ENCODE measurements at regions not wholly inside any gene's neighbourhood (a gene's known extent, or its start where the extent isn't known, plus 50 kb on each side); places are given as distances from the start of the nearest gene placed in this dataset.
"Not testable (repeated sequence)": the region's sequence is repeated elsewhere in the genome, so short reads cannot be mapped to it uniquely, and the experiment has no call there.

- DNase-seq (ENCODE audit: low read depth) = no peak
These were observed 164.3 kb upstream of the FOXF1 start for GRCh38 chr16:86346034-86346433.

DNA sequence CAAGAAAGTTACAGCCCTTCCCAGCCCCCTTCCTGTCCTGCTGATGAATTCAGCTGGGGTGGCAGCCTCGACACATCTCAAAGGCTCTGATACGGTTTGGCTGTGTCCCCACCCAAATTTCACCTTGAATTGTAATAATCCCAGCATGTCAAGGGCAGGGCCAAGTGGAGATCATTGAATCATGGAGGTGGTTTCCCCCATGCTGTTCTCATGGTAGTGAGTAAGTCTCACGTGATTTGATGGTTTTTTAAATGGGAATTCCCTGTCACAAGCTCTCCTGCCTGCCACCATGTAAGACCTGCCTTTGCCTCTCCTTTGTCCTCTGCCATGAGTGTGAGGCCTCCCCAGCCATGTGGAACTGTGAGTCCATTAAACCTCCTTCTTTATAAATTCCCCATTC lies 163.2 kb upstream of the FOXF1 start:
- DNase-seq (ENCODE audit: low read depth) = no peak

GRCh38 chr16:86347916-86348555 lies 162.3 kb upstream of the FOXF1 start:
- no peak for DNase-seq (ENCODE audit: low read depth)

DNA sequence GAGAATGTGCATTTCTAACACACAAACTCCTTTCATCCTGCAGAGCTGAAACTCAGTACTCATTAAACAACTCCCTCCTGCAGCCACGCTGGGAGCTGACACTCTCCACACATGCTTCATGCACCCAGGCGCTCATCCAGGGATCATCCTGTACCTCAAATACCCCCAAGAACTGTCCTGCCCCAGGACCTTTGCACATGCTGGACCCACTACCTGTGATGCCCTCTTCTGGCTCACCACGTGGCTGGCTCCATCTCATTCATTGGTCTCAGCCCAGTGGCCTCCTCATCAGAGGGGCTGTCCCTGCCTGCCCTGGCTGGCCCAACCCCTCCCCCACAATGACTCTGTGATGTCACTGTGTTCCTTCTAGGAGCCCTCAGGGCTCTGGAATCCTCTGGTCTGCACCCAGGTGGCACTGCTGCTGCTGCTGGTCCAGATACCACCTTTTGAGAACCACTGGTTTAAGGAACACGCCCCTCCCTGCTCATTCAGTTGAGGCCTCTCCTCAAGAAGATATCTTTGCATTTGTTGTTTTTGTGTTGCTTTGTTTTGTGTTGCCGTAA lies 160.9 kb upstream of the FOXF1 start:
- no peak for DNase-seq (ENCODE audit: low read depth)

- no peak for DNase-seq (ENCODE audit: low read depth)
These were observed 160.0 kb upstream of the FOXF1 start for GRCh38 chr16:86350289-86350688.

DNA sequence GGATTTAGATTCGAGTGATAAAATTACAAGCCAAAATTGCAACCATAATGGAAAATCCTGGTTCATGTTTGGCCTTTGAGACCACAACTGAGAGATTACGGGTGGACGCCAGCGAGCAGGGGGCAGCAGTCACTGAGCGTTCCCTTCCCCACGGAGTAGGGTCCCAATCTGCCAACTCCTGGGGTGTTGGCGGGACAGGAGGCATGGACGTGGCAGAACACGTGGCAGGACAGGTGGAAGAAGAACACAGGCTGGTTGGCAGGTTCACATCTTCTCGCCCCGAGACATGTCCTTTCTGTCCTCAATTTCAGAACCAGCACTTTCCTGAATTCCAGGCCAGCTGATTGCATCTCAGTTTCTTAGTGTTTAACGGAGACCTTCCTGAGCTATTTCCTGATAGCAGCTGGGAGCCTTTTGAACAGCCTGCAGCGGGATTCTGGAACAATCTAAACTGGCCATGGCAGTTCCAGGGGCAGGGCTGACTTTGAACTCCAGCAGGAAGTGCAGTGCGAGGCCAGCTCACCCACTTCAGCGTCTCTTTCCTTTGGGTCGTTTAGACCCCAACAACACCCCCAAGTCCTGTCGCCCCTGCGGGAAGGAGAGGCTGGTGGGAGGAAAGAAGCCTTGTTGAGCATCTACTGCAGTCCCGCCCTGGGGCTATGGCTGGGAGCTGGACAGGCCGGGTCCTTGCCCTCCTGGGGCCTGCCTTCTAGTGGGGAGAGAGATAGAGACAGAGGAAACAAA lies 159.1 kb upstream of the FOXF1 start:
- DNase-seq (ENCODE audit: low read depth) = no peak

- not testable (repeated sequence) for DNase-seq (ENCODE audit: low read depth)
These were observed 158.6 kb upstream of the FOXF1 start for GRCh38 chr16:86351785-86352139.

DNA sequence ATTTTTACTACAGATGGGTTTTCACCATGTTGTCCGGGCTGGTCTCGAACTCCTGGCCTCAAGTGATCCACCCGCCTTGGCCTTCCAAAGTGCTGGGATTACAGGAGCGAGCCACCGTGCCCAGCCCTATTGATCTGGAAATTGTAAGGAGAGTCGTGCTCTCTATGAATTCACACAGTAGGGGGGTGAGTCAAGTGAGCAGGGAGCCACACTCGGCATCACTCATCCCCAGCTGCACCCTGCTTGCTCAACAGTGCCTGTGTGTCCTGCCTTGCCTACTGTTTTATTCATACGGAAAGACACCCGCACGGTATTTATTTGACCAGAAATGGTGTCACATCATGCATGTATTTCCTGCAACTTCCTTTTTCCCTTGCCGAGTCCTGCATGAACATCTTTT lies 157.2 kb upstream of the FOXF1 start:
- no peak for DNase-seq (ENCODE audit: low read depth)

DNA sequence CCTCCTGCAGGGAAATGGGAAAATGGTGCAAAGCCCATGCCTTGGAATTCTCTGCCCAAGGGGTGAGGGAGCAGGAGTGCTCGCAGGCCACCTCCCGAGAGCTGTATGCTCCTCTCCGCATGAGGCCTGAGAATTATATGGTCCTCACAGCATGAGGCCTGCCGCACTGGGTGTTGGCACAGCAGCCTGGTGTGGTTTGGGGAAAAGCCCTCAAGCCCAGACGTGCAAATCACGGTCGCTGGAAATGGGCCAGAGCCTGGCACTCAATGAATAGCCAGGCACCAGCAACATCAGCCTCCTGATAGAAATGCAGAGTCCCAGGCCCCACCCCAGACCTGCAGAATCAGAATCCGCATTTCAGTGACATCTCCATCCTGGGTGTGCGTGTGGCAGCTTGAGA lies 156.4 kb upstream of the FOXF1 start:
- DNase-seq (ENCODE audit: low read depth) = no peak

DNA sequence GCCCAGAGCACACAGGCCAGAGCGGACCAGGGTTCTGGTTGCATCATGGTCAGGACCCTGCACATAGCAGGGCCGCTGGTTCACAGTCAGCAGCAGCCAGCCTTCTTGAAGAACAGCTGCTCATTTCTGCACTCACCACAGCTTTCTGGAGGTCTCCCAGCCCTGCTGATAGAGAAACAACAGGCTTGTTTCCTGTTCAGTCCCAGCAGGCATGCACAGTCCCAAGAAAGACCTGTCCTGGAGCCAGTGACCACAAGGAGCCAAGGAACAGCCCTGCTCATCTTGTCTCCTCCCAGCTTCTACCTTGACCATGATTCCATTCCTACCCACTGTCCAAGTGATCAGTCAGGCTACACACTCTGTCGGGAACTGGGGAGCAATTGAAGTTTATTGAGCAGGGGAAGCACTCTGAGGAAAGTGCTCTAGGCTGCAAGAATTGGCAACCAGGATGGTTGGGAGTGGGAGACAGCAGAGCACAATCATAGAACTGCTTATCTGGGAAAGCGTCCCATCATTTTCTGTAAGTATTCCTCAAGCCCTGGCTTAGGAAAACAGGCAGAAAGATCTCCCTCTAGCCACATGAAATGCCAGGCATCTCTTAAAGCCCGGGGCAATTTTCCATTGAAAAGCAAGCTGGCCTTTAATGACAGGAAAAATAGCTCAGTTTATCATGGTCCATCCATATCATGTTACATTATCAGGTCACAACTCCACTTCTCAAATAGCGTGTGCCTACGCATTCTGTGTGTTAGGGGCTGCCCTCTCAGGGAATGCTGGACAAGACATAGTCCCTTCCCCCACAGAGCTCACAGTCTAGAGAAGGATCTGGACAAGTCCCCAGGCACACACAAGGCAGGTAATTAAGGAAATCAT lies 155.4 kb upstream of the FOXF1 start:
- DNase-seq (ENCODE audit: low read depth) = no peak

- no peak for DNase-seq (ENCODE audit: low read depth)
These were observed 154.8 kb upstream of the FOXF1 start for GRCh38 chr16:86355531-86355930.

- no peak for DNase-seq (ENCODE audit: low read depth)
These were observed 154.4 kb upstream of the FOXF1 start for GRCh38 chr16:86355951-86356350.

DNA sequence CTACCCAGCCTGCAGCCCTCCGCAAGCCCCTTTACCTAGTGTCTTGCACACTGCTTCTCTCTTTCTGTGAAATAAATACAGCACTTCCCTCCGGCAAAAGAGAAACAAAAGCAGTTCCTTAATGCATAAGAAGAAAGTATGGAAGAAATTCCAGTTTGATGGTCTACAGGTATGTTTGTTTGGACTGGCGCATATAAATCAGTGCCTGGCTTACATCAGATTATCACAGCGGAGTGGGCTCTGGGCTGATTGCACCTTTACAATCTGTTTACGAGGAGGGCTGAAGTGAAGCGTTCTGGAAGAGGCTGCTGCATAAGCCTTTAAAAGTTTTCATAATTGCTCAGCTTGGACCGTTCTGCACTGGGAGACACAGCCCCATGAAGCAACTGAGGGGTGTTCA lies 153.5 kb upstream of the FOXF1 start:
- no peak for DNase-seq (ENCODE audit: low read depth)

- DNase-seq (ENCODE audit: low read depth) = no peak
These were observed 153.0 kb upstream of the FOXF1 start for GRCh38 chr16:86357303-86357702.

DNA sequence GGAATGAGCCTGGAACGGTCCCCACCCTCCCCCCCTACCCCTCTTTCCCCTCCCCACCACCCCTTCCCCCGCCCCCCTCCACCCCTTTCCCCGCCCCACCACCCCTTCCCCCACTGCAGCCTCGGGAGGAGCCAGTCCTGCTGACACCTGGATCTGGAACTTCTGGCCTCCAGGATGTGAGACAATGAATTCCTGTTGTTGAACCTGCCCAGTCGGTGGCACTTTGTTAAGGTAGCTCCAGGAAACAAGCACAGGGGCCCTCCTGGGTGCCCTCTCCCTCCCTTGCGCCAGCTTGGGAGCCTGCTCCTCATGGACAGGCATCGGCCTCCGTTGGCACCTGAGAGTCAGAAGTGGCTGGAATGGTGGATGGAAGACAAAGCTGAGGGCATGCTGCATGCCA lies 152.4 kb upstream of the FOXF1 start:
- no peak for DNase-seq (ENCODE audit: low read depth)

- no peak for DNase-seq (ENCODE audit: low read depth)
These were observed 150.8 kb upstream of the FOXF1 start for GRCh38 chr16:86359571-86359970.

GRCh38 chr16:86362155-86362849 lies 148.0 kb upstream of the FOXF1 start:
- DNase-seq (ENCODE audit: low read depth) = no peak

- no peak for DNase-seq (ENCODE audit: low read depth)
These were observed 147.3 kb upstream of the FOXF1 start for GRCh38 chr16:86363057-86363490.

- DNase-seq (ENCODE audit: low read depth) = no peak
These were observed 146.3 kb upstream of the FOXF1 start for GRCh38 chr16:86363836-86364618.

DNA sequence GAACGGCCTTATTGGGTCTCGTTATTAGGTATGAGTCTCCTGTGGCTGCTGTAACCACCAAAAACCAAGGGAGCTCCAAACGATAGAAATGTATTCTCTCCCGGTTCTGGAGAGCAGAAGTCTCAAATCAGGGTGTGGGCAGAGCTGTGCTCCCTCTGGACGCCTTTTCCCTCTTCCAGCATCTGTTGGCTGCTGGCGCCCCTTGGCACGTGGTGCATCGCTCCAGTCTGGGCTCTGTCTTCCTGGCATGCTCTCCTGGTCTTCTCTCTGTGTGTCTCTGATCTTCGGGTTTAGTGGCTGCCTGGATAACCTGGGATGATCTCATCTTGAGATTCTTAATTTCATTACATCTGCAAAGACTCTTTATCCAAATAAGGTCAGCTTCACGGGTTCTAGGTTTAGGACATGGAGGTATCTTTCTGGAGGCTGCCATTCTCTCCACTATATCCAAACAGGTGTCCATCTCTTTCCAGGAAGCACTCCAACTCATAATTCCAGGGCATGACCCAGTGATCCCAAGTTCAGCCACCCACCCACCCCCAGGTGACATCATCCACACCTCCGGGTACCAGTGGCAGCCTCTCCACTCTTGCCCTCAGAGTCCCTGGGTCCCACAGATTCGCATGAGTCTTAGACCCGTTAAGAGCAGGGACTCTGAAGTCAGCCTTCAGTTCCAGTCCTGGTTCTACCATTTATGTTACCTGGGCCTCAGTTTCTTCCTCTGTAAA lies 145.5 kb upstream of the FOXF1 start:
- no peak for DNase-seq (ENCODE audit: low read depth)

Measured in stimulated activated CD8-positive, alpha-beta memory T cell treated with anti-CD3 and anti-CD28 coated beads, Interleukin-15, amount 100 ng/mL, for 24 hours (primary cell).